ENCODE measurements at regions not wholly inside any gene's neighbourhood (a gene's known extent, or its start where the extent isn't known, plus 50 kb on each side); places are given as distances from the start of the nearest gene placed in this dataset.

DNA sequence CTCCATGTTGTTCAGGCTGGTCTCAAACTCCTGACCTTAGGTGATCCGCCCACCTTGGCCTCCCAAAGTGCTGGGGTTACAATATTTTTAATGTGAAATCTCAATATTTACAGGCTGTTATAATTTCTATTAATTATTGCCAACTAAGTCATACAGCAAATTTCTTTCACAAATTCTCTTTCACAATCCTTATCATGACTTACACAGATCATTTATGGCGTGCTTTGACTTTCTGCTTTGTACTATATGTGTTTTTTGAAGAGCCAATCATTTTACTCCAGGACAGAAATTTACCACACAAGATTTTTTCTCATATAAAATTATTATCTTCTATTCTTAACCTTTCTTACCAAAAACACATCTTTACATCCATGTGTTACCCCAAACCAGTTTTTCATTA is 1729.9 kb downstream of the NCAM2 start (continued):
- no peak for TF ChIP-seq BCLAF1 (IDR thresholded peaks at IDR 0.05)
- TF ChIP-seq RUNX3 (IDR thresholded peaks at IDR 0.05; ENCODE audit: low read length): no peak
- TF ChIP-seq CBFB (IDR thresholded peaks at IDR 0.05; ENCODE audit: low read depth): no peak
- TF ChIP-seq CHD2 (IDR thresholded peaks at IDR 0.05; ENCODE audit: borderline replicate concordance, low read depth, low read length): no peak
- TF ChIP-seq ZBED1 (IDR thresholded peaks at IDR 0.05; ENCODE audit: borderline replicate concordance): no peak
- no peak for TF ChIP-seq ZNF207 (IDR thresholded peaks at IDR 0.05; ENCODE audit: borderline replicate concordance)
- TF ChIP-seq YBX1 (IDR thresholded peaks at IDR 0.05): no peak
- no peak for TF ChIP-seq POU2F2 (IDR thresholded peaks at IDR 0.05; ENCODE audit: borderline replicate concordance, low read depth, low read length)
- TF ChIP-seq RAD51 (IDR thresholded peaks at IDR 0.05): no peak
- TF ChIP-seq BHLHE40 (IDR thresholded peaks at IDR 0.05; ENCODE audit: borderline replicate concordance in 1 of 2, low read depth in 2 of 2, low read length in 1 of 2): no peak
- TF ChIP-seq FOXM1 (IDR thresholded peaks at IDR 0.05; ENCODE audit: low read depth, low read length): no peak

GRCh38 chr21:22743085-22743484 is 1744.9 kb downstream of the NCAM2 start:
- TF ChIP-seq BRCA1 (IDR thresholded peaks at IDR 0.05; ENCODE audit: low read depth, low read length): no peak
- TF ChIP-seq NRF1 (conservative IDR thresholded peaks at IDR 0.05; ENCODE audit: low read depth, low read length): no peak
- no peak for TF ChIP-seq POLR2A (IDR thresholded peaks at IDR 0.05; ENCODE audit: low read depth, low read length)
- no peak for TF ChIP-seq RB1 (IDR thresholded peaks at IDR 0.05; ENCODE audit: borderline replicate concordance)
- TF ChIP-seq, protein P1, sequence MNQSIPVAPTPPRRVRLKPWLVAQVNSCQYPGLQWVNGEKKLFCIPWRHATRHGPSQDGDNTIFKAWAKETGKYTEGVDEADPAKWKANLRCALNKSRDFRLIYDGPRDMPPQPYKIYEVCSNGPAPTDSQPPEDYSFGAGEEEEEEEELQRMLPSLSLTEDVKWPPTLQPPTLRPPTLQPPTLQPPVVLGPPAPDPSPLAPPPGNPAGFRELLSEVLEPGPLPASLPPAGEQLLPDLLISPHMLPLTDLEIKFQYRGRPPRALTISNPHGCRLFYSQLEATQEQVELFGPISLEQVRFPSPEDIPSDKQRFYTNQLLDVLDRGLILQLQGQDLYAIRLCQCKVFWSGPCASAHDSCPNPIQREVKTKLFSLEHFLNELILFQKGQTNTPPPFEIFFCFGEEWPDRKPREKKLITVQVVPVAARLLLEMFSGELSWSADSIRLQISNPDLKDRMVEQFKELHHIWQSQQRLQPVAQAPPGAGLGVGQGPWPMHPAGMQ (IDR thresholded peaks at IDR 0.05; ENCODE audit: borderline replicate concordance): no peak
- TF ChIP-seq CBX3 (IDR thresholded peaks at IDR 0.05; ENCODE audit: borderline replicate concordance, low read depth): no peak
- TF ChIP-seq ZSCAN29 (IDR thresholded peaks at IDR 0.05): no peak
- TF ChIP-seq MYC (IDR thresholded peaks at IDR 0.05; ENCODE audit: insufficient read depth, insufficient read length, insufficient replicate concordance, low read length, severe bottlenecking): no peak
- H3K4me3 ChIP-seq: no peak overlapping the region
- no peak overlapping the region for H3K9ac ChIP-seq (ENCODE audit: control insufficient read depth, insufficient read depth, low read length)
- RAD21 ChIA-PET (ENCODE audit: unreplicated experiment): no interaction called here
- H3K27me3 ChIP-seq (replicated peaks in 1 of 2; ENCODE audit: control insufficient read depth in 2 of 2, insufficient read depth in 2 of 2, low read length in 1 of 2): no peaks in the 10 kb centered on the region
- in situ Hi-C loops (cut with MboI) (no loop called here), intact Hi-C loops (cut with micrococcal nuclease; ENCODE audit: unreplicated experiment) (no loop called here)
- no peaks in the 10 kb centered on the region for H4K20me1 ChIP-seq (ENCODE audit: control insufficient read depth, insufficient read depth)
- DNase-seq (ENCODE audit: low read depth, low spot score) (no peak), ATAC-seq (no peak), FAIRE-seq (no peak)
- no peak overlapping the region for H3K4me2 ChIP-seq (ENCODE audit: control insufficient read depth, insufficient read depth)
- H3K79me2 ChIP-seq (ENCODE audit: control insufficient read depth, insufficient read depth, low read length): no peaks in the 10 kb centered on the region
- no peaks in the 10 kb centered on the region for H3K4me1 ChIP-seq (ENCODE audit: control insufficient read depth, insufficient read depth, low read length)
- no peaks in the 10 kb centered on the region for H3K36me3 ChIP-seq (ENCODE audit: control insufficient read depth in 2 of 2, insufficient read depth in 2 of 2, low read length in 1 of 2)
- POLR2A ChIA-PET: no interaction called here
- H2AFZ ChIP-seq (ENCODE audit: control insufficient read depth, low read depth, low read length): no peak overlapping the region
- H3K27ac ChIP-seq (ENCODE audit: control insufficient read depth, insufficient read depth): no peak overlapping the region
- SMC1A ChIA-PET (ENCODE audit: uncharacterized antibody, unreplicated experiment): interaction anchor here (0.6 kb wide), 1 partner anchor 125 kb away, joined by 3 read pairs; no protein-coding TSS in a partner anchor
- BruUV-seq (replicated peaks): no TSS peak
- H3K9me3 ChIP-seq (replicated peaks; ENCODE audit: control insufficient read depth, insufficient read depth, low read length): no peaks in the 10 kb centered on the region
- CTCF ChIA-PET: no interaction called here
